ENCODE measurements at regions not wholly inside any gene's neighbourhood (a gene's known extent, or its start where the extent isn't known, plus 50 kb on each side); places are given as distances from the start of the nearest gene placed in this dataset.
"Not testable (repeated sequence)": the region's sequence is repeated elsewhere in the genome, so short reads cannot be mapped to it uniquely, and the experiment has no call there.

DNA sequence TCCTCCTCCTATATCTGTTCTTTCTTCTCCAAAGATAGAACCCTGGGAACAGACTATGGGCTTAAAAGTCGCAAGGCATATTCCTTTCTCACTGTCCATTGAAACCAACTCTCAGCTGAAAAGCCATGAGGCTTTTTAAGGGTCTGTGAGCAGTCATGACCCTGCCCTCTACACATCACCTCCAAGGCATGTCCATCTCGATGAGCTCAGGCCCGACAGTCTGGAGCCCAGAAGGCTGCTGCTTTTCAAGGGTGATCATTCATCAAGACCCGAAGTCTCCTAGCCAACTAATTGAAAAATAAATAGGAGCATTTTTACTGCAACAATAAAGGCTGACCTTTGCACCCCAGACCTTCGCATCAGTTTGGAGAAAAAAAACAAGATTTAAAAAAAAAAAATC is 378.8 kb upstream of the NRSN1 start:
- Histone ChIP-seq H3K27ac (ENCODE audit: low read depth in 1 of 2, low read length in 1 of 2) (no peak overlapping the region), H3K4me1 (ENCODE audit: control insufficient read depth in 2 of 2, insufficient read depth in 2 of 2, low read length in 2 of 2) (no peaks in the 10 kb centered on the region), H3K9me3 (ENCODE audit: control insufficient read depth in 2 of 2, insufficient read depth in 1 of 2, low read length in 1 of 2) (no peaks in the 10 kb centered on the region), H3K36me3 (ENCODE audit: control insufficient read depth in 2 of 2, insufficient read depth in 2 of 2, low read length in 1 of 2) (no peaks in the 10 kb centered on the region), H3K27me3 (ENCODE audit: control insufficient read depth in 2 of 2, insufficient read depth in 1 of 2, low read length in 1 of 2) (no peaks in the 10 kb centered on the region), H3K4me3 (ENCODE audit: low read length in 2 of 2) (no peak overlapping the region)
- DNase-seq (ENCODE audit: low read depth in 6 of 9, low spot score in 9 of 9), result no peak
- 92% methylated on average over 5 of the region's 5 CpGs for WGBS

DNA sequence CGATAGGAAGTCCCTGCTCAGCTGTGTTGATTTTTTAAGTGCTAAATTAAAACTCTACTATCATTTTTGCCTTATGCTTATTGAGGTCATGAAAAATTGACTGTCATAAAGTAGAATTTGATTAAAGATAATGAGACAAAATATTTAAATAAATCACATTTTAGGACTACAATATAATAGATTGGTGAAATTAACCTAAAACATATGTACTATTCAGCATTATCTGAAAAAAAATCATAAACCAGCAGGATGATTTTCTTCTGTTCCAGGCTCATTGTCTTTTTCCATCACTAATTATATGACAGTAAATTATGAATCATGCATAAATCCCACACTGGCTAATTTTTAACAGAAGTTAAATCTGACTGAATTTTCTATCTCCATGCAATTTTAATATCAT is 373.6 kb upstream of the NRSN1 start:
- Histone ChIP-seq H3K36me3 (ENCODE audit: control insufficient read depth in 2 of 2, insufficient read depth in 2 of 2, low read length in 1 of 2) (no peaks in the 10 kb centered on the region), H3K9me3 (ENCODE audit: control insufficient read depth in 2 of 2, insufficient read depth in 1 of 2, low read length in 1 of 2) (no peaks in the 10 kb centered on the region), H3K4me1 (ENCODE audit: control insufficient read depth in 2 of 2, insufficient read depth in 2 of 2, low read length in 2 of 2) (no peaks in the 10 kb centered on the region), H3K4me3 (ENCODE audit: low read length in 2 of 2) (no peak overlapping the region), H3K27ac (ENCODE audit: low read depth in 1 of 2, low read length in 1 of 2) (no peak overlapping the region), H3K27me3 (ENCODE audit: control insufficient read depth in 2 of 2, insufficient read depth in 1 of 2, low read length in 1 of 2) (no peaks in the 10 kb centered on the region)
- WGBS, result 93% methylated on average over 1 of the region's 1 CpG
- DNase-seq (ENCODE audit: low read depth in 6 of 9, low spot score in 9 of 9), result no peak

DNA sequence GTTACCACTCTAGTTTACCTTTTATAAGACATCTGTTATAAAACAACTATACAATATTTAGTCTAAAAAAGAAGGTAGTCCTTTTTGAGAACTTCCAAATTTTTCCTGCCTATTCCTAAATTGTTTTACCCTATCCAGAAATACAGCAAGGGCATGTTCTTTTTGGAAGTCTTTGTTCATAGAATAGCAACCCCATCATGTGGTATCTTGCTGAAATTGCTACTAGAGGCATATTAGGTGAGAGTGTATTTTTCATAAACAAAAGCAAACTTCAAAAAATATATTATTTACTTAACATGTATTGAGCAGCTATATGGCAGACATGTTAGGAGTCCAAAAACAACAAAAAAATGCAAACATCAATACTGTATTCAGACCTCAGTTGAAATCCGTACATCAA is 371.8 kb upstream of the NRSN1 start:
- Histone ChIP-seq H3K27ac (ENCODE audit: low read depth in 1 of 2, low read length in 1 of 2) (no peak overlapping the region), H3K36me3 (ENCODE audit: control insufficient read depth in 2 of 2, insufficient read depth in 2 of 2, low read length in 1 of 2) (no peaks in the 10 kb centered on the region), H3K4me3 (ENCODE audit: low read length in 2 of 2) (no peak overlapping the region), H3K4me1 (ENCODE audit: control insufficient read depth in 2 of 2, insufficient read depth in 2 of 2, low read length in 2 of 2) (no peaks in the 10 kb centered on the region), H3K27me3 (ENCODE audit: control insufficient read depth in 2 of 2, insufficient read depth in 1 of 2, low read length in 1 of 2) (no peaks in the 10 kb centered on the region), H3K9me3 (ENCODE audit: control insufficient read depth in 2 of 2, insufficient read depth in 1 of 2, low read length in 1 of 2) (no peaks in the 10 kb centered on the region)
- DNase-seq (ENCODE audit: low read depth in 6 of 9, low spot score in 9 of 9), result no peak
- 95% methylated on average over 1 of the region's 1 CpG for WGBS

DNA sequence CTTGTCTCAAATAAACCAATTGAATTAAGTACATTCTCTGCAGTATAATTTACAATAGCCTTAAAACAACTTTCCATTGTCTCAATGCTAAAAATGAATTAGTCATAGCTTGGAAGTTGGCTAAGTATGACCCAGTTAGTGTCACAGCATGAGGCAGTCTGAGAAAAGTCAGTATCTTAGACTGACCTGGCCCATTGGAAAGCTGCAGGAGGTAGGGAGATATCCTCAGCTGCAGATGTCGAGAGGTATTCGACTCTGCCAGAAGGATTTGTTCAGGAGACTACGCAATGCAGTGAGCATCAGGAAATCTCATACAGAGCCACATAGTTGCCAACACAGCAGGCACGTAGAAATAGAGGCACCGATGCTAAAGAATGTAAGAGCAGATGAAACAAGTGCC is 350.9 kb upstream of the NRSN1 start:
- no peak overlapping the region for H3K4me3 ChIP-seq (ENCODE audit: low read length in 2 of 2)
- H3K27ac ChIP-seq (ENCODE audit: low read depth in 1 of 2, low read length in 1 of 2), result no peak overlapping the region
- no peaks in the 10 kb centered on the region for H3K27me3 ChIP-seq (ENCODE audit: control insufficient read depth in 2 of 2, insufficient read depth in 1 of 2, low read length in 1 of 2)
- DNase-seq (ENCODE audit: low read depth in 6 of 9, low spot score in 9 of 9), result no peak
- H3K4me1 ChIP-seq (ENCODE audit: control insufficient read depth in 2 of 2, insufficient read depth in 2 of 2, low read length in 2 of 2), result no peaks in the 10 kb centered on the region
- 98% methylated on average over 5 of the region's 5 CpGs for WGBS
- H3K9me3 ChIP-seq (ENCODE audit: control insufficient read depth in 2 of 2, insufficient read depth in 1 of 2, low read length in 1 of 2), result no peaks in the 10 kb centered on the region
- H3K36me3 ChIP-seq (ENCODE audit: control insufficient read depth in 2 of 2, insufficient read depth in 2 of 2, low read length in 1 of 2), result no peaks in the 10 kb centered on the region

DNA sequence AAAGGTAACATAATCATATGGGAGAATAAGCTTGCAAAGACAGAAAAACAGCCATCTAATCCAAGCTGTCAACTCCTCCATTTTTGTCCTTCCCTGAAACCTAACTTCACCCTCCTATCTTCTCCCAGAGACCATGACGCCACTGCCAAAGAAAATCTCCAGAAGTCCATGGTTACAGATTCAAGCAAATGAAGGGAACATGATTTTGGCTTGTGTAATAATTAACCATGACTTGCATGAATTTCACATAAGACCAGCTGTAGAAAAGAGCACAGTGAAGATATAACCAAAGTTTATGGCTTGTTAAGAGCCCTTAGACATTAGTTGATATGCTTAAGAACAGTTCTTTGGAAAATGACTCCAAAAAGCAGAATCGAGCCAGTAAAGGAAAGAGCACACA is 342.1 kb upstream of the NRSN1 start:
- no peaks in the 10 kb centered on the region for H3K36me3 ChIP-seq (ENCODE audit: control insufficient read depth in 2 of 2, insufficient read depth in 2 of 2, low read length in 1 of 2)
- no peaks in the 10 kb centered on the region for H3K27me3 ChIP-seq (ENCODE audit: control insufficient read depth in 2 of 2, insufficient read depth in 1 of 2, low read length in 1 of 2)
- no peak overlapping the region for H3K27ac ChIP-seq (ENCODE audit: low read depth in 1 of 2, low read length in 1 of 2)
- H3K4me1 ChIP-seq (ENCODE audit: control insufficient read depth in 2 of 2, insufficient read depth in 2 of 2, low read length in 2 of 2), result no peaks in the 10 kb centered on the region
- WGBS, result 91% methylated on average over 2 of the region's 2 CpGs
- no peak overlapping the region for H3K4me3 ChIP-seq (ENCODE audit: low read length in 2 of 2)
- no peak for DNase-seq (ENCODE audit: low read depth in 6 of 9, low spot score in 9 of 9)
- no peaks in the 10 kb centered on the region for H3K9me3 ChIP-seq (ENCODE audit: control insufficient read depth in 2 of 2, insufficient read depth in 1 of 2, low read length in 1 of 2)

DNA sequence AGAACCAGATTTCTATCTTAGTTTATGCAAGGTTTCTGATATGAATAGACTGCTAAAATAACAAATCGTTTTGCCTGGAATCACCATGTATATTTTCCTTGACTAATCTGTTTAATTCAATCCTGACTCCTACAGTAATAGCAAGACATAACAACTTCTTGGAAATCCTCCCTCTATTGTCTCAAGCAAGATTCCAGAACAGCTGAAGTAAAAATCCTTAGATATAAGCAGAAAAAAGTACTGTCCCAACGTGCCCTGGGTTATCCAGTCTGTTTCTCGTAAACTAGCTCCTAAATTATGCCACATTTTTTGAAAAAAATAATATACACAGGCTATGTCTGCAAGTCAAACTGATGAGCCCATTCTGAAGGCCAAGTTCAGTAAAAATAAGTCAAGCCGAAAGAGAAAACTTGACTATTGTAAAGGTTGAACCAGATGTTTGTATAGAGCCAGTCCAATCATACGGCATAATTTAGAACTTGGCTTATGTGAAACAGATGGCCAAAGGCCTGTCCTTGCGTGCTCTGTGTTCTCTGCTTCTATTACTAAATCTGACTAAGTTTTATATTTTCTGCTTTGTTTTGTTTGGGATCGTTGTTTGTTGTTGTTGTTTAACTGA is 341.6 kb upstream of the NRSN1 start:
- WGBS, result 84% methylated on average over 7 of the region's 7 CpGs
- Histone ChIP-seq H3K4me3 (ENCODE audit: low read length in 2 of 2) (no peak overlapping the region), H3K9me3 (ENCODE audit: control insufficient read depth in 2 of 2, insufficient read depth in 1 of 2, low read length in 1 of 2) (no peaks in the 10 kb centered on the region), H3K36me3 (ENCODE audit: control insufficient read depth in 2 of 2, insufficient read depth in 2 of 2, low read length in 1 of 2) (no peaks in the 10 kb centered on the region), H3K27me3 (ENCODE audit: control insufficient read depth in 2 of 2, insufficient read depth in 1 of 2, low read length in 1 of 2) (no peaks in the 10 kb centered on the region), H3K4me1 (ENCODE audit: control insufficient read depth in 2 of 2, insufficient read depth in 2 of 2, low read length in 2 of 2) (no peaks in the 10 kb centered on the region), H3K27ac (ENCODE audit: low read depth in 1 of 2, low read length in 1 of 2) (no peak overlapping the region)
- DNase-seq (ENCODE audit: low read depth in 6 of 9, low spot score in 9 of 9), result no peak

DNA sequence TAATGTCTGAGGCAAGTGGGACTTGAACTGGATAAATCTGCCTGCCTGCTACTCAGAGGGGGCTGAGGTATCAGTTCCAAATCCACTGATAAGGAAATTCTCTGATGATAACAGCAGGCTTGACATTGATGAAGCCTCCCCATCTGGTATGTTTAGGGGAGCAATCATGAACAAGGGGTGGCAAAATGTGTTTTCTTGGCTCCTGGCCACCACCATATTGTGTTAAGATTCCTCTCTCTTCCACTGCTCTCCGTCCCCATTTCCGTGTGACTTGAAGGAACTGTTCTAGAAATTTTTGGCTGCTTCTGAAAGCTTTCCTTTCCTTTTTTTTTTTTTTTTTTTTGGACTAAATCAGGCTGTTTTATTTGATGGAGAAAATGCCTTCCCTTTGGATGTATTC is 335.3 kb upstream of the NRSN1 start:
- Histone ChIP-seq H3K27me3 (ENCODE audit: control insufficient read depth in 2 of 2, insufficient read depth in 1 of 2, low read length in 1 of 2) (no peaks in the 10 kb centered on the region), H3K27ac (ENCODE audit: low read depth in 1 of 2, low read length in 1 of 2) (no peak overlapping the region), H3K36me3 (ENCODE audit: control insufficient read depth in 2 of 2, insufficient read depth in 2 of 2, low read length in 1 of 2) (no peaks in the 10 kb centered on the region), H3K4me1 (ENCODE audit: control insufficient read depth in 2 of 2, insufficient read depth in 2 of 2, low read length in 2 of 2) (no peaks in the 10 kb centered on the region), H3K4me3 (ENCODE audit: low read length in 2 of 2) (no peak overlapping the region), H3K9me3 (ENCODE audit: control insufficient read depth in 2 of 2, insufficient read depth in 1 of 2, low read length in 1 of 2) (no peaks in the 10 kb centered on the region)
- DNase-seq (ENCODE audit: low read depth in 6 of 9, low spot score in 9 of 9), result no peak
- WGBS, result 89% methylated on average over 2 of the region's 2 CpGs

DNA sequence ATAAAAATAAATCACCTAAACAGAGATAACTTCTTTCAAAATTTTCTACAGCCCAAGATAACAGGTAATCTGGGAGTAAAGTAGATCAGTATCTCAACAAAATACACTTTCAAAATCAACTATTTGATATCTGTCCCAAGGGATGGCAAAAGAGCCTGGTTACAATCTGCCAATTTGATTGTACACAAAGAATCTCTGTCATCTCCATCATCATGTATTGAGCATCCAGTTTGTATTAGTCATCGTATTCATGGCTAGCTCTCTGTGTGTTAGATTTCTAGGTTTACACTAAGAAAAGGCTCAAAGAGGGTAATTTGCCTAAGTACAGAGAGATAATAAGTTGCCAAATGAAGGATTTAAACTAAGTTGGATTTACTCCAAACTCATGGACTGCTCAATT is 329.0 kb upstream of the NRSN1 start:
- no peak overlapping the region for H3K4me3 ChIP-seq (ENCODE audit: low read length in 2 of 2)
- no peak overlapping the region for H3K27ac ChIP-seq (ENCODE audit: low read depth in 1 of 2, low read length in 1 of 2)
- no peaks in the 10 kb centered on the region for H3K36me3 ChIP-seq (ENCODE audit: control insufficient read depth in 2 of 2, insufficient read depth in 2 of 2, low read length in 1 of 2)
- WGBS, result 99% methylated on average over 1 of the region's 1 CpG
- no peaks in the 10 kb centered on the region for H3K4me1 ChIP-seq (ENCODE audit: control insufficient read depth in 2 of 2, insufficient read depth in 2 of 2, low read length in 2 of 2)
- no peaks in the 10 kb centered on the region for H3K27me3 ChIP-seq (ENCODE audit: control insufficient read depth in 2 of 2, insufficient read depth in 1 of 2, low read length in 1 of 2)
- H3K9me3 ChIP-seq (ENCODE audit: control insufficient read depth in 2 of 2, insufficient read depth in 1 of 2, low read length in 1 of 2), result no peaks in the 10 kb centered on the region
- no peak for DNase-seq (ENCODE audit: low read depth in 6 of 9, low spot score in 9 of 9)

DNA sequence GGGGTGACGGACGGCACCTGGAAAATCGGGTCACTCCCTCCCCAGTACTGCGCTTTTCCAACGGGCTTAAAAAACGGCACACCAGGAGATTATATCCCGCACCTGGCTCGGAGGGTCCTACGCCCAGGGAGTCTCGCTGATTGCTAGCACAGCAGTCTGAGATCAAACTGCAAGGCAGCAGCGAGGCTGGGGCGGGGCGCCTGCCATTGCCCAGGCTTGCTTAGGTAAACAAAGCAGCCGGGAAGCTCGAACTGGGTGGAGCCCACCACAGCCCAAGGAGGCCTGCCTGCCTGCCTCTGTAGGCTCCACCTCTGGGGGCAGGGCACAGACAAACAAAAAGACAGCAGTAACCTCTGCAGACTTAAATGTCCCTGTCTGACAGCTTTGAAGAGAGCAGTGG is 321.7 kb upstream of the NRSN1 start:
- not testable (repeated sequence) for H3K27me3 ChIP-seq (ENCODE audit: control insufficient read depth in 2 of 2, insufficient read depth in 1 of 2, low read length in 1 of 2); H3K4me1 ChIP-seq (ENCODE audit: control insufficient read depth in 2 of 2, insufficient read depth in 2 of 2, low read length in 2 of 2); H3K27ac ChIP-seq (ENCODE audit: low read depth in 1 of 2, low read length in 1 of 2); DNase-seq (ENCODE audit: low read depth in 6 of 9, low spot score in 9 of 9); H3K36me3 ChIP-seq (ENCODE audit: control insufficient read depth in 2 of 2, insufficient read depth in 2 of 2, low read length in 1 of 2); H3K4me3 ChIP-seq (ENCODE audit: low read length in 2 of 2); H3K9me3 ChIP-seq (ENCODE audit: control insufficient read depth in 2 of 2, insufficient read depth in 1 of 2, low read length in 1 of 2)
- WGBS, result 93% methylated on average over 15 of the region's 15 CpGs

DNA sequence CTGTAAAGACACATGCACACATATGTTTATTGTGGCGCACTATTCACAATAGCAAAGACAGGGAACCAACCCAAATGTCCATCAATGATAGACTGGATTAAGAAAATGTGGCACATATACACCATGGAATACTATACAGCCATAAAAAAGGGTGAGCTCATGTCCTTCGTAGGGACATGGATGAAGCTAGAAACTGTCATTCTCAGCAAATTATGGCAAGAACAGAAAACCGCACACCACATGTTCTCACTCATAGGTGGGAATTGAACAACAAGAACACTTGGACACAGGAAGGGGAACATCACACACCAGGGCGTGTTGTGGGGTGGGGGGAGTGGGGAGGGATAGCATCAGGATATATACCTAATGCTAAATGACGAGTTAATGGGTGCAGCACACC is 304.9 kb upstream of the NRSN1 start:
- DNase-seq (ENCODE audit: low read depth in 6 of 9, low spot score in 9 of 9); H3K9me3 ChIP-seq (ENCODE audit: control insufficient read depth in 2 of 2, insufficient read depth in 1 of 2, low read length in 1 of 2); H3K4me1 ChIP-seq (ENCODE audit: control insufficient read depth in 2 of 2, insufficient read depth in 2 of 2, low read length in 2 of 2); H3K27me3 ChIP-seq (ENCODE audit: control insufficient read depth in 2 of 2, insufficient read depth in 1 of 2, low read length in 1 of 2); H3K36me3 ChIP-seq (ENCODE audit: control insufficient read depth in 2 of 2, insufficient read depth in 2 of 2, low read length in 1 of 2); H3K4me3 ChIP-seq (ENCODE audit: low read length in 2 of 2); H3K27ac ChIP-seq (ENCODE audit: low read depth in 1 of 2, low read length in 1 of 2): not testable (repeated sequence)
- 98% methylated on average over 5 of the region's 5 CpGs for WGBS
